IPS-18c (cell line): ENCODE measurements at regions not wholly inside any gene's neighbourhood (a gene's known extent, or its start where the extent isn't known, plus 50 kb on each side); places are given as distances from the start of the nearest gene placed in this dataset.

ENCODE experiments used
- H3K4me3 ChIP-seq: 2 replicates; pipeline ENCODE4 v1.7.0; 2013; ENCODE audit warnings: low read depth, mild to moderate bottlenecking, low read length, moderate library complexity; ENCODE audit not compliant: insufficient read depth
- H3K9me3 ChIP-seq: one replicate; pipeline ENCODE4 v1.6.1; 2013; ENCODE audit warnings: mild to moderate bottlenecking, low read length, moderate library complexity; ENCODE audit not compliant: control insufficient read depth, insufficient read depth

DNA sequence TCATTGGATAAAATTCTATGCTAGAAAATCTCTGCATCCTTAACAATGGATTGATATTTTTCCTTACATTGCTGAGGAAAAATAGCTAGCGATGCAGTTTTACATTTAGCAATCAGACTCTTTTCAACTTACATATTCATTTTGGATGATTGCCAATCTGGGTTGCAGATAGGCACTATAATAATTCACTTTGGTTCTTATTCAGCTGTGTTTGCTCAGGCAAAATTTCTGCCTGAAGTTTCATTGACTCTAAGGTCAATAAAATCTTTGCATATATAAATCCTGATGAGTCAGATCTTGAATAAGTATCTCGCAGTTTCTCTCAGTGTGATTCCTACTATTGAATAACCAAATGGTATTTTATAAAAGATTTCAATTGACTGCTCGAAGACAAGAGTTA is 1105.8 kb downstream of the CDH18 start:
- H3K9me3 ChIP-seq: no peaks in the 10 kb centered on the region
- H3K4me3 ChIP-seq: no peak overlapping the region

DNA sequence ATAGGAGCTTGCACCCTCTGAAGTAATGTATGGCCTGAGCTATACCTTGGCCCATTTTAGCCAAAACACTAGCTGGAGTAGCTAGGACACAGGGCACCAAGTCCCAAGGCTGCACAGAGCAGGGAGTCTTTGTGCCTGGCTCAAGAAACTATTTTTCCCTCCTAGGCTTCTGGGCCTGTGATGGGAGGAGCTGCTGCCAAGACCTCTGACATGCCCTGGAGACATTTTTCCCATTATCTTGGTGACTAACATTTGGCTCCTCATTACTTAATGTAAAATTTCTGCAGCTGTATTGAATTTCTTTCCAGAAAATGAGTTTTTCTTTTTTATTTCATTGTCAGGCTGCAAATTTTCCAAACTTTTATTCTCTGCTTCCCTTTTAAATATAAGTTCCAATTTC is 1099.2 kb downstream of the CDH18 start:
- H3K9me3 ChIP-seq: no peaks in the 10 kb centered on the region

DNA sequence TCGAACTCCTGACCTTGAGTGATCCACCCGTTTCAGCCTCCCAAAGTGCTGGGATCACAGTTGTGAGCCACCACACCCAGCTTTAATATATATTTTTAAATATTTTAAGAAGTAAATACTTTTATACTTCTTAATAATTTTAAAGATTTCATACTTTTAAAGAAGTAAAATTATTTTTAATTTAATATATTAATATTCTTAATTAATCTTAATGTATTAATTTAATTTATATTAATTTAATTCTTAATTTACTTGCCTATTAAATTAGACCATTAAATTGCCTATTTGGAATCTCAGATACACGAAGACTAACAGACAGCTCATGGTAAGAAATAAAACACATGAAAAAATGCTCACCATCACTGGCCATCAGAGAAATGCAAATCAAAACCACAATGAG is 1087.4 kb downstream of the CDH18 start:
- Histone ChIP-seq H3K9me3 (no peaks in the 10 kb centered on the region), H3K4me3 (no peak overlapping the region)

More for the DNA sequence above, 1099.2 kb downstream of the CDH18 start:
- no peak overlapping the region for H3K4me3 ChIP-seq

DNA sequence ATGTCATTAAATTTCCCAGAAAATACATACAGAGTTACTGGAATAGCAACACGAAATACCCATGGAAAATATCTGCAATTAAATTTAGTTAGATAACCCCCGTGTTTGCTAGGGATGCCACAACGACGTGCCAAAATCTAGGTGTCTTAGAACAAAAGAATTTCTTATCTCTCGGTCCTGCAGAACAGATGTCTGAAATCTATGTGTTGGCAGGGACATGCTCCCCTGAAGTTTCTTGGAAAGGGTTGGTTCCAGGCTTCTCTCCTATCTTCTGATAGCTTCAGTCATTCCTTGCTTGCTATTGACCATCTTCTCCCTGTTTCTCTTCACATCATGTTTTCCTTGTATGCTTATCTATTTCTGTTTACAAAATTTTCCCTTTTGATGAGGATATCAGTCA is 1067.0 kb downstream of the CDH18 start:
- H3K4me3 ChIP-seq: no peak overlapping the region
- no peaks in the 10 kb centered on the region for H3K9me3 ChIP-seq

DNA sequence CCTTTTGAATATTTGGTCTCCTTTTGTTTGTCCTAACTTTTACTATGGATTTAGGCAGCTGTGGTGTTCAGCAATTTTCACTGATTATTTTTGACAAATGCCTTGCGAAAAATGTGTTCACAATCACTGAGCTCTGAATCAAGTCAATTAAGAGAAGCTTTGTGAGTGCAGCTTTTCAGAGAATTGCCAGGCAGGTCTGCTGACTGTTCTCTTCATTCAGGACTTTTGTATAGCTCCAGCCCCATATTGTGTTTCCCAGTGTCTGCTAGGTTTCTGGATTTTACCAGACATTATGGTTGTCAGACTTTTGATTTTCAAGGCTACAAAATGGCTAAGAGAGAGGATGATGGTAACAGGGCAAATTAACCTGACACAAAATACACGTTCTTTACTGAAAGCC is 1055.9 kb downstream of the CDH18 start:
- H3K4me3 ChIP-seq: no peak overlapping the region
- no peaks in the 10 kb centered on the region for H3K9me3 ChIP-seq

DNA sequence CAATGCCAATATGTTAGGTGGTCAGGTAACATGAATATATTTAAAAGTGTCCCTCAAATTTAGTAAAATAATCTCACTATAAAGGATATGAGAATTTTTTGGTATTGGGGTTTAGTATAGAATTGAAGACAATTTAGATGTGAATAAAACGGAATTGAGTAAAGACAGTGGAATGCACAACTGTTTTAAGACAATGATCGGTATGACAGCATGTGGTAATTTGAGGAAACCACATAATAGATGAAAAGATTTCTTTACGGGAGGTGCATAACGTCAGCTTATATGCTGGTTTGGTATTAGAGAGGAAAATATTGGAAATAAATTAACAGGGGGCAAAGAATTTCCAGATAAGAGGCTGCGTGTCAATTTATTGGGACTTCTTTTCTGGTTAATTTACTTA is 1043.2 kb downstream of the CDH18 start:
- Histone ChIP-seq H3K4me3 (no peak overlapping the region), H3K9me3 (no peaks in the 10 kb centered on the region)

DNA sequence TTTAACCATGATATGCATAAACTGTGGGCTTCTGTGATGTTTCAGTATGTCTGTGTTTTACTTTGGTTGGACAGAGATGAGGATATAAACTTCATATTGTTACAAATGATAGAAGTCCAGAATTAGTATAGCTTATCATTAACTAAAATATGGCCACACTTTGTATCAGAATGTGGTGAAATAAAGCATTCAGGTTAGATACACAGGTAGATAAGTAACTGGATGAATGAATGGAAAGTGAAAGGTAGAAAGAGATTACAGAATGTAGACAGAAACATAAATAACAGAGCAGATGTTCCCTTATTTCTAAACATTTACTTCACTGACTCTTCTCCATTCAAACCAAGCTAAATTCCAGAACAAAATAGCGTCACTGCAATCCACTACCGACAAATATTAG is 1033.8 kb downstream of the CDH18 start:
- Histone ChIP-seq H3K4me3 (no peak overlapping the region), H3K9me3 (no peaks in the 10 kb centered on the region)

DNA sequence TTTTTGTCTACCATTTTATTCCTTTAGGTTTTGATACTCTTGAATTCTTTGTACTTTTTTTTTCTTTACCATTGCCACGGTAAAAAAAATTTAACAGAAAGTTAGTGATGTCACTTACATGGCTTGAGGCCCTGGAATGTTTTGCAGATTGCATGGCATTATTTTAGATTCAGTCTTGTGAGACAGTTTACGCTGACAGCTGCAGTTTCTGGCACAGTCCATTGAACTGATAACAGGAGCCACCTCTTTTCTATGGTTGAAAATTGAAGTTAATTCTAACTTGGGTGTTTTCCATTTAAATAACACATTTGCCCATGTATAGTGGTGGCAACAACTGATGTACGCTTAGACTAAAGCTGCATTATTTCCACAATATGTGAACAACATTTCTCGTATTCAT is 1028.5 kb downstream of the CDH18 start:
- no peaks in the 10 kb centered on the region for H3K9me3 ChIP-seq
- no peak overlapping the region for H3K4me3 ChIP-seq

DNA sequence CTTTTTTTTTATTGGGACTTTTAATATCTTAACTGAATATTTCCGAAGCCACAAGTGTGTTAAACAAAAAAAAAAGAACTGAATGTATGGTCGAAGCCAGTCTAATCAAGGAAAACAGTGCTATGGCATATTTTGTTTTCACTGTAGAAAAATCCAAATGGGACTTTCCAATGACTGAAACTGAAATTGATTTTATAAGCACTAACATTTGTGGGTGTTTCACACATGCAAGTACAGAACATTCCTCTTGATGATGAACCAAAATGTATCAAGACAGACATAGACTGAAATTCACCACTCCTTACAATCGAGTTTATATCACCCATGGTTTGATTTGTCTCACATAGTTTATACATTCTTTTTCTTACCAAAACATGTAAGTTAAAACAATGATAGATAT is 1026.8 kb downstream of the CDH18 start:
- H3K9me3 ChIP-seq: no peaks in the 10 kb centered on the region

DNA sequence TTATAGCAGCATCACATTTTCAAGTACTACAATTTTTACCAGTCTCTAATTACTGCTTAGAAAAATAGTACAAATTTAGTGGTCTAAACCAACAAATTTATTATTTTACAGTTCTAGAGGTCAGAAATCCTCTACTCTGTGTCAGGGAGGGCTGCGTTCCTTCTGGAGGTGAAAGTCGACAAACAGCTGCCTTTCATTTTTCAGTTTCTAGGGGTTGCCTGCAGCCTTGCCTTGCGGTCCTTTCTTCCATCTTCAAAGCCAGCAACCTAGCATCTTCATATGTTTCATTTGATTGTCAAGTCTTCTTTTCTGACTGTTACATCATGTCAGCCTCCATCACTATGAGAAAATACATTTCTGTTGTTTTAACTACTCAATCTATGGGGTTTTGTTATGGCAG is 1022.1 kb downstream of the CDH18 start:
- Histone ChIP-seq H3K4me3 (no peak overlapping the region), H3K9me3 (no peaks in the 10 kb centered on the region)

More for the DNA sequence above, 1026.8 kb downstream of the CDH18 start:
- no peak overlapping the region for H3K4me3 ChIP-seq

DNA sequence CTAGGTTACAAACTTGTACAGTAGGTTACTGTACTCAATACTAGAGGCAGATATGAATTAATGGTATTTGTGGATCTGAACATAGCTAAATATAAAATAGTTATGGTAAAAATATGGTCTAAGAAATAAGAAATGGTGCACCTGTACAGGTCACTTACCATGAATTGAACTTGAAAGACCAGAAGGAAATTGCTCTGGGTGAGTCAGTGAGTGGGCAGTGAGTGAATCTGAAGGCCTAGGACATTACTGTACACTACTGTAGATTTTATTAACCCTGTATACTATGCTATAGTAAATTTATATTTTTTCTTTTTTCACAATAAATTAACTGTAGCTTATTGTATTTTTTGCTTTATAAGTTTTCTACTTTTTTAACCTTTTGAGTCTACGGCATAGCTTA is 1020.4 kb downstream of the CDH18 start:
- no peaks in the 10 kb centered on the region for H3K9me3 ChIP-seq
- no peak overlapping the region for H3K4me3 ChIP-seq

DNA sequence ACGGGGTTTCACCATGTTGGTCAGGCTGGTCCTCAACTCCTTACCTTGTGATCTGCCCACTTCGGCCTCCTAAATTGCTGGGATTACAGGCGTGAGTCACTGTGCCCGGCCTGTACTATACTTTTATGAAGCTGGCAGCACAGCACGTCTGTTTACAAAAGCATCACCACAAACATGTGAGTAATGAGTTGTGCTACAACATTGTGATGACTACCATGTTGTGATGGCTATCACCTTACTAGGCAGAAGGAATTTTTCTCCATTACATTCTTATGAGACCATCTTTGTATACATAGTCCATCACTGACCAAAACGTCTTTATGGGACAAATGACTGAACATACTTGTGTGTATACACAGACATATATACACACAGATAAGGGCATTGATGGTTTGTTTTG is 1019.0 kb downstream of the CDH18 start:
- Histone ChIP-seq H3K9me3 (no peaks in the 10 kb centered on the region), H3K4me3 (no peak overlapping the region)

DNA sequence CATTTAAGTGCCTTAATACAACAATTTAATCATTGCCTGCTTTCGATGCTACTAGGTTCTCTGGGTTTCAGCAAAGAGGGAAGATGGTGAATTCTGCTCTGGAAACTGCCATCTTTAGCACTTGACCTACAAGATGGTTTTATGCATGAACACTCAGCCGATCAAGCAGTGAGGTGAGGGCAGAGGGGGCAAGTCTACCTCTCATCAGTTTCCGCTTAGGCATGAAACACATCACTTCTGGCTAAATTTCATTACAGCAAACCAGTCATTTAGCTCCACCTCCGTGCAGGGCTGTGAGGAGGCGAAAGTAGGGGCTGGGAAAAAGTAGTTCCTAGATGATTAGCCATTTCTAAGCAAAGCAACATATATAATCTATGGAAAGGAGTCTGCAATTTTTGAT is 1018.0 kb downstream of the CDH18 start:
- H3K4me3 ChIP-seq: no peak overlapping the region
- H3K9me3 ChIP-seq: no peaks in the 10 kb centered on the region

DNA sequence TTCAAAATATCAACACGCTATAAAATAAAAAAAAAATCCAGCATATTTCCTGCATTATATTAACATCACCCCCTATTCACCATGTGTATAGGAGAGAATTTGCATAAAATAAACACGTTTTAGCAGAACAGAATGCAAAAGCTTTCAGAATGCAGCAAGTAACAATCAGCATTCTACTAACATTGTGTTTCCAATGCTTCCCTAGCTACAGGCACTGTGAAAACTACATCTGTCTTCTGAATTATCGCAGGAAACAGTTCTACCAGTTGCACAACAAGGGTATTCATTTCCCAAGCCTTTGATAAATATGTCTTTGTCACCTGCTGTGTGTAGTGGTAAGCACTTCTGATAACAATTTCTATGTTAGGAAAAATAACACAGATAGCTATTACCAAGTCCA is 1015.8 kb downstream of the CDH18 start:
- Histone ChIP-seq H3K9me3 (no peaks in the 10 kb centered on the region), H3K4me3 (no peak overlapping the region)

DNA sequence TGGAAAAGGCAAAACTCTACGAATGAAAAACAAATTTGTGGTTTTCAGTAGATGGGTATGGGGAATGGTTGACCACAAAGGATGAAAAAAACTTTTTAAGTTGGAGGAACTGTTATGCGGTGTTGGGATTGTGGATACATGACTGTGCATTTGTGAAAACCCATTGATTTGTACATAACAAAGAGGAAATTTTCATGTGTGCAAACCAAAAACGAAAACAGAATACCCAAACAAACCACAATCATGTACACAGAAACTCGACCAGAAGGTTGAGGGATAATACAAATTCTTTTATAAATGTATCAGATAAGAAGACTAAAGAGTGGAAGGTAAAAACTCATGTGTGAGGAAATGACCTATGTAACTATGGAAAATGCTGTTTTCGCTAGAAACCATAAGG is 1012.4 kb downstream of the CDH18 start:
- no peak overlapping the region for H3K4me3 ChIP-seq
- no peaks in the 10 kb centered on the region for H3K9me3 ChIP-seq

DNA sequence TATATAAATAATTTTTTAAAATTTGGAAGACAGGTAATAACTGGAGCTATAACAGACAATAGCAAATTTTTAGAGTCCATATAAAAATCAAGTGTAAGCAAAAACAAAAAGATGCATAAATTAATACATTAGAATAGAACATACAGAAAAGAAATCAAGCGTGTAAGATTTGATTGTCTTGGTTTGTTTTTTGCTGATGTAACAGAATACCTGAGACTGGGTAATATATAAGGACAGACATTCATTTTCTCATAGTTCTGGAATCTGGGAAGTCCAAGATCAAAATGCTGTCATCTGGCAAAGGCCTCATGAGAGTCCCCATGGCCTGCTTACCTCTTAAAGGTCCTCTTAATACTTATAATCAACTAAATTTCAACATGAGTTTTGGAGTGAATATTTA is 1010.1 kb downstream of the CDH18 start:
- Histone ChIP-seq H3K9me3 (no peaks in the 10 kb centered on the region), H3K4me3 (no peak overlapping the region)

DNA sequence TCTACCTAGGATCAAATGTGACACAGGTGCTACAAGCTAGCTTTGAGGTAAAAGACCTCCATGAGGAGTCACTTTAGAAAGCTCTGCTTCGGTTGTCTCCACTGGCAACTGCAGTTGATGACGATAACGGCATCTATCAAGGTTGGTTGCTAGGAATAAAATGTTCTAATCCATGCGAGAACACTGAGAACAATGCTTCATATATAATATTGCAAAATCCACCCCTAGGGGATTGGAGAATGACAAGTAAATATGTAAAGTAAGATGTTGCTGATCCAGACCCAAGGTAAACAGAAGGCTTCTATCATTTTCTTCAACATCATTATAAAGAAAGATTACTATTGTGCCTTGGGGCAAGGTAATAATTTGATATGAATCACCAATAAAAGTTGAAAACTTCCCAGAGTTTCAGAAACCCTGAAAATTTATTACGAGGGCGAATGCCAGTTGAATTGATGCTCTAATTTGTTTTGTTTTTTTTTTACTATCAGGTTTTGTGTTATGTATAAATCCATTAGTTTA is 1003.4 kb downstream of the CDH18 start:
- no peak overlapping the region for H3K4me3 ChIP-seq
- no peaks in the 10 kb centered on the region for H3K9me3 ChIP-seq

DNA sequence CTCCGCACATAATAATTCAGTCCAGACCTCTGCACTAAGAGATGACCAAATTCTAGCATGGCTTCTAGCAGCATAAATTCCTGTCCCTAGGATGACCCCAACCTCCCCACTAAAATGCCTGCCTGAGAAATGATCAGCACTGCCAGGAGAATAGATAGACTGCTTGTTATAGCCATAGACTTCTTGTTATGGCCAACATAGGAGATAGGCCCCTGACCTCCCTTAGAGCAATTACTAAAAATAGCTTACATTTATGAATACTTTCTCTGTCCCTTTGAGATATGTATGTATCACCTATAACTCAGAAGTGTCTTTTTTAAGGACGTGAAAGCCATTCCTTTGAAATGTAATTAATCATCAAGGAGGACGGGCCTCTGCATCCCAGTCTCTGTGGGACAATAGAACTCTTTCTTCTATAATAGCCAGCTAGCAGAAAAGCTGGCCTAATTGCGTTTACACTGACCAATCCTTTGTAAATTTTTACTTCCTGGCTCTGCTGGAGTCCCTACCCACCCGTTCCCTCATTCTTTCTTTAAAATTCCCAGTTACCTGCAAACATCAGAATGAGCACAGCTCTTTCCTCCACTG is 1002.7 kb downstream of the CDH18 start:
- Histone ChIP-seq H3K4me3 (no peak overlapping the region), H3K9me3 (no peaks in the 10 kb centered on the region)

DNA sequence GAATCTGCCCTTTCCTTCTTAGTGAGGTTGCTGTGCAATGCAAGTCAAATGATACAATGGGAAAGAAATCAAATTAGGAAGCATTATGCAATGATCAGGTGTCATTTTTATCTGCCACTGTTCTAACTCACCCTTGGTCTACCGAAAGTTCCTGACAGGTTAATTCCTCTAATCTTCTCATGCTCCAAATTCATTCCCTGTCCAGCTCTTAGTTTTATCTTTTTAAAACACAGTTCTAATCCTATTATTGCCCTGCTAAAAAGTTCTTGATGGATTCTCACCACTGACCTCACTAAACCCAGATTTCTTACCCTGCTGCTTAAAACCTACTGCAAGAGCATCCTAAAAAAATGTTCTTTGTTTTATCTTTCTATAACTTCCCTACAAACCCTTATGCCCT is 1000.9 kb downstream of the CDH18 start:
- no peaks in the 10 kb centered on the region for H3K9me3 ChIP-seq
- no peak overlapping the region for H3K4me3 ChIP-seq
